HCT116 (cell line): ENCODE measurements at regions not wholly inside any gene's neighbourhood (a gene's known extent, or its start where the extent isn't known, plus 50 kb on each side); places are given as distances from the start of the nearest gene placed in this dataset.

Experiments
- ATAC-seq: fragments of 200-7000 bp; cut with Tn5 transposase; 2 replicates; pipeline ENCODE4 v1.9.1; 2020; ENCODE audit warnings: mild to moderate bottlenecking, moderate library complexity
- BruUV-seq: library from RNA; stranded (reverse); fragments of 400-500 nt; replicated peaks from 2 replicates; lab custom pipeline; 2021; lab: Mats Ljungman, UMichigan
- CTCF ChIA-PET: fragments of 300-600 bp; sonication (Branson Sonifier 250); formaldehyde crosslinking; loops from one replicate; lab custom pipeline; 2021; ENCODE audit warnings: antibody characterized with exemption; lab: Charles Lee
- POLR2A ChIA-PET: fragments of 300-600, 350-600 bp; sonication (Branson Sonifier 250); formaldehyde crosslinking; loops from one replicate; lab custom pipeline; 2021; ENCODE audit warnings: antibody characterized with exemption; lab: Charles Lee
- RAD21 ChIA-PET, 2 experiments: fragments of 300-600 bp; sonication (Branson Sonifier 250); formaldehyde crosslinking; loops; one replicate each; lab custom pipeline; 2023; ENCODE audit warnings: low total read pairs in 2 of 2; ENCODE audit not compliant: uncharacterized antibody in 2 of 2, unreplicated experiment in 2 of 2, low non-redundant PET in 1 of 2; lab: Charles Lee
- DNase-seq: peaks from one replicate; pipeline ENCODE4 v3.0.0-alpha.2; 2010; ENCODE audit warnings: low read depth, low spot score
- H2AFZ ChIP-seq: fragments of 200-600 bp; shearing (Covaris generic), sonication (generic); 2 replicates; pipeline ENCODE4 v1.6.1; 2017; ENCODE audit warnings: low read depth, mixed run types, mixed read lengths, antibody characterized with exemption, low read length; ENCODE audit not compliant: poor library complexity, severe bottlenecking
- H3K27ac ChIP-seq: 2 replicates; pipeline ENCODE4 v1.5.1; 2012; ENCODE audit warnings: low read depth, low read length
- H3K27me3 ChIP-seq: fragments of 200-600 bp; sonication (generic); 2 replicates; pipeline ENCODE4 v1.6.1; 2016; ENCODE audit warnings: mixed run types, low read length, mixed read lengths; ENCODE audit not compliant: insufficient read depth
- H3K36me3 ChIP-seq, 2 experiments: fragments of 200-500 bp in 1 of 2; fragments of 200-600 bp in 1 of 2; sonication (Bioruptor generic) in 1 of 2; sonication (generic) in 1 of 2; 2 replicates each; pipeline versions ENCODE4 v1.5.1 to v1.6.1; 2014 to 2016; ENCODE audit warnings: low read length in 2 of 2, inconsistent platforms in 1 of 2, mixed read lengths in 1 of 2, mixed run types in 1 of 2; ENCODE audit not compliant: insufficient read depth in 2 of 2, control insufficient read depth in 1 of 2
- H3K4me1 ChIP-seq, 2 experiments: fragments of 200-600 bp in 1 of 2; sonication (generic) in 1 of 2; 2 replicates each; pipeline versions ENCODE4 v1.5.1 to v1.6.1; 2012 to 2017; ENCODE audit warnings: low read length in 2 of 2, inconsistent platforms in 1 of 2, mild to moderate bottlenecking in 1 of 2, mixed read lengths in 1 of 2, mixed run types in 1 of 2, moderate library complexity in 1 of 2; ENCODE audit not compliant: insufficient read depth in 2 of 2, control insufficient read depth in 1 of 2
- H3K4me2 ChIP-seq: fragments of 200-600 bp; sonication (generic); 2 replicates; pipeline ENCODE4 v1.6.1; 2017; ENCODE audit warnings: mixed run types, low read length, mixed read lengths
- H3K4me3 ChIP-seq, 2 experiments: fragments of 200-600 bp in 1 of 2; sonication (generic) in 1 of 2; replicated peaks in 1 of 2; 2 replicates each; pipeline ENCODE4 v1.5.1; 2011 to 2016; ENCODE audit warnings: low read length in 2 of 2, control low read depth in 1 of 2, low read depth in 1 of 2, mild to moderate bottlenecking in 1 of 2, mixed read lengths in 1 of 2, mixed run types in 1 of 2
- H3K79me2 ChIP-seq: fragments of 200-600 bp; sonication (generic); 2 replicates; pipeline ENCODE4 v1.6.1; 2017; ENCODE audit warnings: mild to moderate bottlenecking, mixed run types, low read length, moderate library complexity, mixed read lengths; ENCODE audit not compliant: insufficient read depth
- H3K9ac ChIP-seq: fragments of 200-600 bp; sonication (generic); 2 replicates; pipeline ENCODE4 v1.6.1; 2016; ENCODE audit warnings: low read length, mixed read lengths
- H3K9me2 ChIP-seq: fragments of 200-600 bp; sonication (generic), shearing (Covaris generic); 2 replicates; pipeline ENCODE4 v1.6.1; 2017; ENCODE audit warnings: mixed run types, mild to moderate bottlenecking, moderate library complexity; ENCODE audit not compliant: insufficient read depth
- H3K9me3 ChIP-seq, 2 experiments: fragments of 200-500 bp in 1 of 2; fragments of 200-600 bp in 1 of 2; sonication (Bioruptor generic) in 1 of 2; sonication (generic) in 1 of 2; 2 replicates each; pipeline ENCODE4 v1.6.1; 2014 to 2017; ENCODE audit warnings: low read length in 2 of 2, mixed read lengths in 2 of 2, inconsistent platforms in 1 of 2, low read depth in 1 of 2, mild to moderate bottlenecking in 1 of 2, mixed run types in 1 of 2, moderate library complexity in 1 of 2; ENCODE audit not compliant: control insufficient read depth in 1 of 2, insufficient read depth in 1 of 2
- H4K20me1 ChIP-seq: fragments of 200-600 bp; sonication (generic), shearing (Covaris generic); 2 replicates; pipeline ENCODE4 v1.6.1; 2017; ENCODE audit warnings: mixed run types, mild to moderate bottlenecking, moderate library complexity; ENCODE audit not compliant: insufficient read depth
- CBX3 ChIP-seq: IDR thresholded peaks from 2 replicates; pipeline ENCODE4 v1.6.1; 2012; ENCODE audit warnings: low read depth
- CEBPB ChIP-seq: IDR thresholded peaks from 2 replicates; pipeline ENCODE4 v1.6.1; 2012; ENCODE audit warnings: low read depth
- CTCF ChIP-seq, 3 experiments: fragments of 200-600 bp in 1 of 3; sonication (generic) in 1 of 3; IDR thresholded peaks in 2 of 3; conservative IDR thresholded peaks in 1 of 3; 2 replicates each; pipeline ENCODE4 v1.5.1; 2012 to 2017; ENCODE audit warnings: low read depth in 2 of 3, low read length in 2 of 3, antibody characterized with exemption in 1 of 3, borderline replicate concordance in 1 of 3, control low read depth in 1 of 3, mild to moderate bottlenecking in 1 of 3, mixed read lengths in 1 of 3, mixed run types in 1 of 3, moderate library complexity in 1 of 3; ENCODE audit not compliant: insufficient read depth in 1 of 3
- EGR1 ChIP-seq: IDR thresholded peaks from 2 replicates; pipeline ENCODE4 v1.6.1; 2012; ENCODE audit warnings: low read depth
- ELF1 ChIP-seq: IDR thresholded peaks from 2 replicates; pipeline ENCODE4 v1.6.1; 2012; ENCODE audit warnings: low read depth, borderline replicate concordance
- EZH2phosphoT487 ChIP-seq: fragments of 200-600 bp; IDR thresholded peaks from 2 replicates; pipeline ENCODE4 v1.6.1; 2018; ENCODE audit warnings: antibody characterized with exemption, borderline replicate concordance
- FOSL1 ChIP-seq: IDR thresholded peaks from 2 replicates; pipeline ENCODE4 v1.6.1; 2012; ENCODE audit warnings: low read depth
- JUND ChIP-seq: IDR thresholded peaks from 2 replicates; pipeline ENCODE4 v1.6.1; 2012
- MAX ChIP-seq: IDR thresholded peaks from 2 replicates; pipeline ENCODE4 v1.6.1; 2012
- POLR2A ChIP-seq: IDR thresholded peaks from 2 replicates; pipeline ENCODE4 v1.7.0; 2011; ENCODE audit warnings: borderline replicate concordance; ENCODE audit not compliant: insufficient read depth, insufficient read length; ENCODE audit errors: extremely low read depth
- RAD21 ChIP-seq: IDR thresholded peaks from 2 replicates; pipeline ENCODE4 v1.6.1; 2012; ENCODE audit warnings: low read depth, mild to moderate bottlenecking
- REST ChIP-seq: IDR thresholded peaks from 2 replicates; pipeline ENCODE4 v1.6.1; 2012; ENCODE audit warnings: low read depth
- SIN3A ChIP-seq: IDR thresholded peaks from 2 replicates; pipeline ENCODE4 v1.6.1; 2012; ENCODE audit warnings: low read depth
- SRF ChIP-seq: IDR thresholded peaks from 2 replicates; pipeline ENCODE4 v1.6.1; 2012; ENCODE audit warnings: low read depth
- TCF7L2 ChIP-seq: IDR thresholded peaks from 2 replicates; pipeline ENCODE4 v1.7.0; 2011; ENCODE audit warnings: borderline replicate concordance, inconsistent platforms; ENCODE audit not compliant: insufficient read depth, insufficient read length; ENCODE audit errors: extremely low read depth
- ZBTB33 ChIP-seq: IDR thresholded peaks from 2 replicates; pipeline ENCODE4 v1.6.1; 2011; ENCODE audit warnings: mild to moderate bottlenecking, low read length, moderate library complexity; ENCODE audit not compliant: insufficient replicate concordance; ENCODE audit errors: extremely low read depth
- intact Hi-C: fragments of 100-400 bp; cut with micrococcal nuclease; formaldehyde crosslinking; loops from 2 replicates; pipeline ENCODE4 v1.10.0; 2022

- no peaks in the 10 kb centered on the region for H3K4me1 ChIP-seq
- no peak overlapping the region for H3K27ac ChIP-seq
- no peaks in the 10 kb centered on the region for H4K20me1 ChIP-seq
- H2AFZ ChIP-seq, result no peak overlapping the region
- POLR2A ChIA-PET, result no interaction called here
- no peak for TF ChIP-seq CBX3
- TF ChIP-seq SIN3A, result no peak
- TF ChIP-seq CEBPB, result no peak
- TF ChIP-seq FOSL1, result no peak
- TF ChIP-seq SRF, result no peak
- TF ChIP-seq CTCF (IDR thresholded peaks at IDR 0.05 in 2 of 3, conservative IDR thresholded peaks at IDR 0.05 in 1 of 3; ENCODE audit: borderline replicate concordance in 1 of 3, insufficient read depth in 1 of 3, low read depth in 2 of 3, low read length in 2 of 3), result no peak
- TF ChIP-seq TCF7L2, result no peak
- no peak for TF ChIP-seq REST
- TF ChIP-seq JUND, result no peak
- no peak for TF ChIP-seq ELF1
- TF ChIP-seq POLR2A, result no peak
- TF ChIP-seq RAD21, result no peak
- TF ChIP-seq EZH2phosphoT487, result no peak
- no peak for TF ChIP-seq ZBTB33
- TF ChIP-seq EGR1, result no peak
- TF ChIP-seq MAX, result no peak
- no peak overlapping the region for H3K4me3 ChIP-seq
- H3K36me3 ChIP-seq, result no peaks in the 10 kb centered on the region
- H3K4me2 ChIP-seq, result no peak overlapping the region
- RAD21 ChIA-PET, result no interaction called here
- no TSS peak for BruUV-seq
- H3K27me3 ChIP-seq, result no peaks in the 10 kb centered on the region
- CTCF ChIA-PET, result no interaction called here
- H3K9ac ChIP-seq, result no peak overlapping the region
- peaks cover 4 to 24% of the 10 kb centered on the region in 2 experiments; a peak in 3 of 4 replicates for H3K9me3 ChIP-seq
- intact Hi-C loops, result no loop called here
- DNase-seq, result no peak
- ATAC-seq, result no peak
- no peaks in the 10 kb centered on the region for H3K79me2 ChIP-seq
- H3K9me2 ChIP-seq, result no peaks in the 10 kb centered on the region
Observed at GRCh38 chr3:78116874-78117273, 1077.0 kb downstream of the ROBO2 start.
